HG02610 (cell line): ENCODE measurements at regions not wholly inside any gene's neighbourhood (a gene's known extent, or its start where the extent isn't known, plus 50 kb on each side); places are given as distances from the start of the nearest gene placed in this dataset.
"Not testable (repeated sequence)": the region's sequence is repeated elsewhere in the genome, so short reads cannot be mapped to it uniquely, and the experiment has no call there.

Source experiments
- ATAC-seq: cut with Tn5 transposase; IDR thresholded peaks from one replicate; pipeline ENCODE4 v1.9.1; 2021; ENCODE audit warnings: mild to moderate bottlenecking, moderate library complexity; ENCODE audit not compliant: unreplicated experiment

DNA sequence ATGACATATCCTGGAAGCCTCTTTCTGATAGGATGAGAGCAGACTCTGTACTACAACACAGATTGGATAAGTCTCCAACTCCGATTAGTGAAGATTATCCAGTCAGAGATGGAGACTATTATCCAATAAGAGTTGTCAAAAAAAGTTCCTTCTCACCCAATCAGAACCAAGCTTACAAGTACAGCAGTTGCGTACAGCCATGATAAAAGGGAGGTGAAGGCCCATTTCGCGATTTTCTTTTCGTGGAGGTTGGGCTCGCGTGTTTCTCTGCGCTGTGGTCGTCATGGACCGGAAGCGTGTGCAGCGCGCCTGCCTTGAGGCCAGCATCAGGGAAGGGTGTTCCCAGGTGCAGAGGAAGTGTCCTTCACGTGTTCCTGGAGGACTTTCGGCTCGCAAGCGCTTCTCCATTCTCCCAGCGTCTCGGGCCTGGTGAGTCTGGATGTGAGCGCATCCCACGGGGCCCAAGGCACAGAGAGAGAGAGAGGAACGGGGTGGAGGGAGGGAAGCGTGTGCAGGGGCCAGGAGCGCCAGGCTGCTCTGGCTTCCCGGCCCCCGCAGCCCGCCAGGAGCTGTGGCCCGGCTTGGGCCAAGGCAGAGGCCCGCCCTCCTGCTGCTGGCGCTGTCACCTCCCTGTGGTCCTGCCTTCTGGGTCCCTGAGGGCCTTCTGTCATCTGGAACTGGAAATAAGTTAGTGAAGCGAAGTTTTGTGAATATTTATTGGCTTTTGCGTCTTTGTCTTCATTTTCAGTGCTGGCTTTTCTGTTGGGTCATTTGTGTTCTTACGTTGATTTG is 53.9 kb downstream of the CDRT15L2 start:
- not testable (repeated sequence) for ATAC-seq

DNA sequence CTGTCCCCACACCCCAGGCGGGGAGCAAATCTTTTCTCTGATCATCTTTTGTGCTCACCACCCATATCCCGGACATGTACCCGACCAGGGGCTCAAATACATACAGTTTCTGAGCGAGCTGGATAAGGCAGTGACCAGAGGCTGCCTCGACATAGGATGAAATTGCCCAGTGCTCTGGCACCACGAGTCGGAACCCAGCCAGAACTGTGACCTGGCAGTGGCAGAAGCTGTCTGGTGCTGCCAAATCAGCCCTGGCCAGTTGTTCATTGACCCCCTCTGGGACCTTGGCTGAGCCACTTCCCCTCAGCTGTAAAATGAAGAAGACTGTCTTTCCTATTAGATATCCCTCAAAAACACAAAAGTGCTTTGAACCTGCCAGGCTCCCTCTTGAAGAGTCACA is 60.6 kb downstream of the CDRT15L2 start:
- not testable (repeated sequence) for ATAC-seq

GRCh38 chr17:20646661-20647272 is 67.2 kb downstream of the CDRT15L2 start:
- not testable (repeated sequence) for ATAC-seq

GRCh38 chr17:20649097-20649767 is 69.7 kb downstream of the CDRT15L2 start:
- peak; percentile 90 for ATAC-seq

DNA sequence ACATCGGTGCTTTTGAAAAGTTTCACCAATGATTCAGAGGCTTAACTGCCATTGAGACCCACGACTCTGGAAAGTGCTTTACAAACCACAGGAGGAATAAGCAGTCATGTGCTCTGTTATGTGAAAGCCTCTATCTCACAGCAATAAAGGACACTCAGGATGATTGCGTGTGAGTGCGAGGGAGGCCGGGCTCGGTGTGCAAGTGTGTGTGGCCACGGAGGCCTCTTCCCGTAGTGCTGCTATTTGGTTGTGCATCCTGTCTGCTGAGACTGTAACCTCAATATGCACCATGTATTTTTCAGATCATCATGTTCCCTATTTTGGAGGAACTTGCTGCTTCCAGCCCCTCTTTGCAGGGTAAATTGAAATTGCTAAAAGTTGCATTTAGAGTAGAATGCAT is 71.5 kb downstream of the CDRT15L2 start:
- peak; percentile 37 for ATAC-seq

DNA sequence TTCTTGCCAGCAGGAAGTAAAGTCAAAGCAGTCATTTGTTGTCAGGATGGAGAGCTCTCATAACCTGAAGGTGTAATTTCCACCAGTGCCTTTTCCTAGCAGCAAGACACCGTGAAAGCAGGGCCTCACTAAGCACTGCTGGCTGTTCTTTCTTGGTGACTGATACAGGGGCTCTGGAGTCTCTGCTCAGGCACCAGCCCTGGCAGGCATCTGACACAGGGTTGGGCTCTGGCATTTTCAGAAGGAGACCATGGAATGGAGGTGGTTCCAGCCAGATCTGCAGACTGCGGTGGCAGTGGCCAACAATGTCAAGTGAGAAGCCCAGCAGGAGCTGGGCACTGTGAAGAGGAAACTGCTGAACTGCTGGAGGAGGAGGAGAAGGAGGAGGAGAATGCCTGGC is 72.2 kb downstream of the CDRT15L2 start:
- ATAC-seq: not testable (repeated sequence)

- not testable (repeated sequence) for ATAC-seq
Measured at GRCh38 chr17:20653391-20653790, 73.9 kb downstream of the CDRT15L2 start.

- ATAC-seq: not testable (repeated sequence)
Measured at GRCh38 chr17:20654114-20654513, 74.6 kb downstream of the CDRT15L2 start.

- not testable (repeated sequence) for ATAC-seq
Measured at GRCh38 chr17:20654575-20654974, 75.1 kb downstream of the CDRT15L2 start.

DNA sequence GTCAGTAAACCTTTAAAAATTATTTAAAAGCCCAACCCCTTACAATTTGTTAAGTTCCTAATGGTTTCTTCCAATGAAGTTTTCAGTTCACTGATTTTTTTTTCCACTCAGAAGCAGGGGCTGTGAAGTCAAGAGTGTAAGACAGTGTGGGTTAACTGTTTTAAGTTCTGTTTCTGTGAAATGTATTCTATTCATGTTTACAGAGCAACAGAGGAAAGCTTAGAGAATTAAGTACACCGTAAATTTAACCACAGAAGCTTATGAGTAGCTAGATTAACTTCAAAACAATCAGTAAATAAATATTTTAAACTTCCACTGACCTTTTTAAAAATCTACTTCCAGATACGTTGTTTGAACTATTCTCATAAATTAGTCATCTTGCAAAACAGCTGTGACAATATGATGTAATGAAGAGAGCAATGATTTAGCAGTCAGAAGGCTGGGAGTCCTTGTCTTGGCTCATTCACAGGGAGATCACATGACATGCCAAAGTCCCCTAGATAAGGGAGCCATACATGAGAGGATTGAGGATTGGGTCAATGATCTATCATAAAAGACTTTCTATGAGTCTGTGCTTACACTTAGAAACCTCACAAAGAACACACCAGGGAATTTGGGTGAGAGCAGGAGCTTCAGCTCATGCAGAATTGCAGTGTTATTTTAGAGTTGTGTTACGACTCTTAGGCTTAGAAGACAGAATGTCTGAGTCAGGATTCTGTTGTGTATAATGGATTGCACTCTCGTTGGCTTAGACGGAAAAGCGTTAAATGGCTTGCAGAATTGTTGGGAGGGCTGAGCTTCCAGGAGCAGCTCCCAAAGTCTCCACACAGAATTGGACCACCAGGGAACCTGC is 85.8 kb downstream of the CDRT15L2 start:
- not testable (repeated sequence) for ATAC-seq

DNA sequence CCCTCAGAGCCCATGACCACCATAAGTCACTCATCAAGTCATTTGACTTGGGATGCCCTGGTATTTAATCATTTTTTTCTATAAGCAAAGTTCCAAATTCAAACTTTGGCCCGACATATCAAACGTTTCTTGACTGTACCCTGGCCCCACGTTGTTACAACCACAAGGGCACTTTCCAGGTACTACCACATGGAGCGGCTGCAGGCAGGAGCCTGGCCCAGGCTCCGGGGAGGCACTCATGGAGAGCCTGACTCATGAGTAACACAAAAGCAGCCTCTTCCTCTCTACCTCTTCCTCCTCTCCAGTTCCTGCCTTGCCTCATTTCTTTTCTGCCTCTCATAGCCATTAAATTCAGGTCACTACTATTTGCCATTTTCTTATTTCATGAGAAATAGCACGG is 87.2 kb downstream of the CDRT15L2 start:
- ATAC-seq: not testable (repeated sequence)

GRCh38 chr17:20667712-20668111 is 88.2 kb downstream of the CDRT15L2 start:
- ATAC-seq: not testable (repeated sequence)

DNA sequence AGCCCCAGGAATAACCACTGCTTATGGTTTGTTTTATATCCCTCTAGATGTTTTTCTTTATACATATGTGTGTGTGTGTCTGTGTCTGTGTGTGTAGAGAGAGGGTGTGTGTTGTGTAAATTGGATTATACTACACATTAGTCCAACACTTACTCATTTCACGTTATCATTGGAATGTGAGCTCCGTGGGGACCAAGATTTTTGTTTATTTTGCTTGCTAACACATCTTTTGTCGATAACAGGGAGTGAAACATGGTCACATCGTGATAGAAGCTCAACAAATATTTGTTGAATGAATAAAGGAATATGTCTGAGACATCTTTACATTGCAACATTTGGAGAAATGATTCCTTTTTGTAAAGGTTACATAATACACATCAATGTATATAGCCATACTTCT is 88.8 kb downstream of the CDRT15L2 start:
- ATAC-seq: not testable (repeated sequence)

- ATAC-seq: not testable (repeated sequence)
Measured at GRCh38 chr17:20668868-20669267, 89.3 kb downstream of the CDRT15L2 start.

- ATAC-seq: peak; percentile 64
Measured at GRCh38 chr17:20670506-20670905, 91.0 kb downstream of the CDRT15L2 start.

GRCh38 chr17:20674374-20674773 is 94.8 kb downstream of the CDRT15L2 start:
- ATAC-seq: not testable (repeated sequence)

DNA sequence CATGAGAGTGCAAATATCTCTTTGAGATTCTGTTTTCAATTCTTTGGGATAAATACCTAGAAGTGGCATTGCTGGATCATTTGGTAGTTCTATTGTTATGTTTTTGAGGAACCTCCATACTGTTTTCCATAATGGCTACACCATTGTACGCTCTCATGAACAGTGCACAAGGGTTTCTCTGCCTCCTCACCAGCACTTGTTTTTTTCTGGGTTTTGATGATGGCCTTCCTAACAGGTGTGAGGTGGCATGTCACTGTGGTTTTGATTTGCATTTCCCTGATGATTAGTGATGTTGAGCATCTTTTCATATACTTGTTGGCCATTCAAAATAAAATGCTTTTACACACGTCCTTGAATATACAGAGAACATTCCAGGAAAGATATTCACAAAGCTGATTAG is 96.2 kb downstream of the CDRT15L2 start:
- not testable (repeated sequence) for ATAC-seq

GRCh38 chr17:20676656-20677055 is 97.1 kb downstream of the CDRT15L2 start:
- ATAC-seq: not testable (repeated sequence)

GRCh38 chr17:20677469-20677868 is 97.9 kb downstream of the CDRT15L2 start:
- ATAC-seq: not testable (repeated sequence)

GRCh38 chr17:20678424-20678823 is 98.9 kb downstream of the CDRT15L2 start:
- not testable (repeated sequence) for ATAC-seq
